ENCODE measurements at regions not wholly inside any gene's neighbourhood (a gene's known extent, or its start where the extent isn't known, plus 50 kb on each side); places are given as distances from the start of the nearest gene placed in this dataset.

DNA sequence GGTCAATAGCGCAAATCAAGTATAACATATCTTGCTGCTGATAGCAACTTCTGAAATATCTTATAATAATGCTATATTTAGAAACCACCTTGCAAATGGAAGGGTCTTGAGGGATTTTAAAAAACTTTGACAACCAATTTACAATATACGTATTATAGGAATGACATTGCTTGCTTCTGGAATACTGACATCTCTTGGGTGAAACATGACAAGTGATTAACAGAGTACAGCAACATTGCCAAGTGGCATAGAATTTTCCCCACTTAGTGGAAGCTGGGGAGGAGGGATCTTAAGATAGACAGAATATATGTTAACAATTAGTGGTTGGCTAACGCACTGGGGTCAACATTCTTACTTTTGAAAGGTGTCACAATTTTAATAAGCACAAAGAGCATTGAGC lies 133.6 kb upstream of the TMEFF2 start (continued):
- TF ChIP-seq POU5F1 (IDR thresholded peaks at IDR 0.05; ENCODE audit: low read depth, low read length) (no peak), SAP30 (IDR thresholded peaks at IDR 0.05; ENCODE audit: insufficient read depth, insufficient replicate concordance, low read length) (no peak), JUND (IDR thresholded peaks at IDR 0.05; ENCODE audit: low read length) (no peak), RFX5 (IDR thresholded peaks at IDR 0.05; ENCODE audit: borderline replicate concordance, low read depth, low read length) (no peak), SP2 (IDR thresholded peaks at IDR 0.05; ENCODE audit: low read length) (no peak)
- TF ChIP-seq, protein P1, sequence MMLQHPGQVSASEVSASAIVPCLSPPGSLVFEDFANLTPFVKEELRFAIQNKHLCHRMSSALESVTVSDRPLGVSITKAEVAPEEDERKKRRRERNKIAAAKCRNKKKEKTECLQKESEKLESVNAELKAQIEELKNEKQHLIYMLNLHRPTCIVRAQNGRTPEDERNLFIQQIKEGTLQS (IDR thresholded peaks at IDR 0.05; ENCODE audit: insufficient read depth, low read depth, low read length) = no peak
